A172 (cell line): ENCODE measurements at regions not wholly inside any gene's neighbourhood (a gene's known extent, or its start where the extent isn't known, plus 50 kb on each side); places are given as distances from the start of the nearest gene placed in this dataset.

ENCODE experiments used
- DNase-seq: peaks from one replicate; pipeline ENCODE4 v3.0.0-alpha.2; 2015; ENCODE audit warnings: low spot score

DNA sequence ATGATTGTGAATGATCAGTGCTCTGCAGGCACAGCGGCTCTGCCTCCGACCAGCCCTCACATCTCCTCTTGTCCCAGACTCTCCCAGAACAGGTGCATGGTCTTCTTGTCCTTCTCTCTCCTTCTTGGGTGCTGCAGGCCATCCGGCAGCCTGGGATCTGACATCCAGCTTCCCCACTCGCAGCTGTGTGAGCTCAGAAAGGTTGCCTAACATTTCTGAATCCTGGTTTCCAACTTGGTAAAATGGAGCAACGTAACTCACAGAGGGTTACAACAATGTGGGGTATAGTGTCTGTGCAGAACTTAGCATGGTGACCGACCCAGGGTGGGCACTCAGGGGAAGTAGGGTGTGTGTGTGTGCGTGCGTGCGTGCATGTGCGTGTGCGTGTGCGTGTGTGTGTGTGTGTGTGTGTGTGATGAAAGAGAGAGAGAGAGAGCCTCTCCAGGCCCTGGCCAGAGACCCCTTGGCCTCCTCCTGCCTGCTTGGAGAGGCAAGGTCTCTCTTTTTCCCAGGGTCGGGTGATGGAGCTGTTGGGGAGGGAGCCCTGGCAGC is 110.1 kb downstream of the SNX5 start:
- DNase-seq: no peak

DNA sequence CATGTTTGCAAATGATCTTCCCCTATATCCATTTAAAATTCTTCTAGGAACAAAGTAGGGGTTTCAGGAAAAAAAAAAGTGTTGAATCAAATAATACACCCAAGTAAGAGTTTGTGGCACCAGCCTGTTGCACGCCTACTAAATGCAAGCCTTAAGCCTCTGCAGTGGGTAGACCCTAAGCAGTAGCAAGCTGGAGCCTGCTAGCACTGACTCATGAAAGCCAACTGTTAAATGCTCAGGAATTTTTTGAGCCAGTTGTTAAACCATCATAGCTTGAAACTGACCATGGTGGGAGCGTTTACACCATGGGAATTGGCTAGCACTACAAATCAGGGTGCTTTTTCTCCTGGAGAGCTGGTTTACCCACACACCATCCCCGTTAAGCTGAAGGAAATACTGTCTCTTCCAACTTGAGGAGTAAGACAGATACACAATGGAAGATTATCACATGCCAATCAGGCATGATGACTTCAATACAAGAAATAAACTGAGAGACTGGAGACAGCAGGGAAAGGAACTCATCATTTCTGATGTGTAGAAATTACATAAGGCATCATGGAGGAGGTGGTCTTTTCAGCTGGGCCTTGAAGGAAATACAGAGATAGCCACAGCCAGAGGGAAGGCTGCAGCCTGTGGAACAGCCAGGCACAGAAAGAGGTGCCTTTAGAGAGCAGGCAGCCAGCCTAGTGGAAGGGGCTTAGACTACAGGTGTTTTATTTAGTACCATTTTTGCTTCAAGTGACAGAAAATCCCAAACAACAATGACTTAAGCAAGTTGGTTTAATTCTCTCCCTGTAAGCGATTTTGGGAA is 110.8 kb downstream of the SNX5 start:
- no peak for DNase-seq

DNA sequence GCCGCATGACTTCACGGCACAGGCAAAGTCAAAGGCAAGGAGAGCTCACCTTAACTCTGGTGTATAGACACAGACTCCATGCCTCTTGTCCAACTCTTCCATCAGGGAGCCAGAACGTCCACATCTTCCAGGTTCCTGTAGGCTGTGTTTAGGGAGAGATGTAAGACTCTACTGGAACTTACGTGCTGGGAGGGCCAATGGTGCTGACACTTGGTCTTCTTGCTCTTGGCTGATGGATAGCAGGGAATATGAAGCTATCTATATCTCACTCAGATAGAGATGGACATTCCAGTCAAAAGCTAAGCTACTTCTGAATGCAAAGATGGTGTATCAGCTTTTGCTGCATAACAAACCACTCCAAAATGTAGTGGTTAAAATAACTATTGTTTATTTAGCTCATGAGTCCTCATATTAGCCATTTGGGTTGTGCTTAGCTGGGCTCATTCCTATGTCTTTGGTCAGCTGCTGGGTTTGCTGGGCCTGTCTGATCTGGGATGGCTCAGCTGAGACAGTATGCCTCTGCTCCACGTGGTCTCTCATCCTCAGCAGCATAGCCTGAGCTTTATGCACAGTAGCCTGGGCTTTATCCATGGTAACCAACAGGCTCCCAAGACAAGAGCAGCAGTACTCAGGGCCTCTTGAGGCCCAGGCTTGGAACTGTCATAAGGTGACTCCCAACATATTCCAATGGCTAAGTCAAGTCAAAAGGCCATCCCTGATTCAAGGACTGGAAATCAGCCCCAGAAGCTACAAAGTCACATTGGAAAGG is 111.6 kb downstream of the SNX5 start:
- no peak for DNase-seq

DNA sequence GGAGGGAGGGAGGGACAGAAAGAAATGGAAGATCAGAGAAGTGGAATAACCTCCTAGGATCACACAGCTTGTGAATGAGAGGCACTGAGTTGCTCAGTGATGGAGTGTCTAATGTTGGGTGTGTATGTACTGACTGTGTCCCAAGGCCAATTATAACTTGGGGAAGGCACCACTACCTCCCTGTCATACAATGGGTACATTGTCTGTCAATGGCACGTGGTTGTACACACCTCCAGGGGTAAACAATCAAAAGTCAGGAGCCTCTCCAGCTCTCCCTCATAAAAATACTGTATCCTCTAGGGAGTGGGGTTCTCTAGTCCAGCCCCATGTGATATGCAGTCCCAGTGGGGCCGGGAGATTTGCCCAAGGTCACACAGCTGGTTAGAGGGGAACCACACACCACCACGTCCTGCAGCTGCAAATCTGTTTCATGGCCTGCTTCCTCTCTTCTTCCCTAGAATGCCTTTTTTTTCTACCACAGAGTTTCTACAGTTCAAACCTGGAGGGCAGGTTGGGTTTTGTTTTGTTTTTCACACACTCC is 112.5 kb downstream of the SNX5 start:
- DNase-seq: peak; percentile 43

DNA sequence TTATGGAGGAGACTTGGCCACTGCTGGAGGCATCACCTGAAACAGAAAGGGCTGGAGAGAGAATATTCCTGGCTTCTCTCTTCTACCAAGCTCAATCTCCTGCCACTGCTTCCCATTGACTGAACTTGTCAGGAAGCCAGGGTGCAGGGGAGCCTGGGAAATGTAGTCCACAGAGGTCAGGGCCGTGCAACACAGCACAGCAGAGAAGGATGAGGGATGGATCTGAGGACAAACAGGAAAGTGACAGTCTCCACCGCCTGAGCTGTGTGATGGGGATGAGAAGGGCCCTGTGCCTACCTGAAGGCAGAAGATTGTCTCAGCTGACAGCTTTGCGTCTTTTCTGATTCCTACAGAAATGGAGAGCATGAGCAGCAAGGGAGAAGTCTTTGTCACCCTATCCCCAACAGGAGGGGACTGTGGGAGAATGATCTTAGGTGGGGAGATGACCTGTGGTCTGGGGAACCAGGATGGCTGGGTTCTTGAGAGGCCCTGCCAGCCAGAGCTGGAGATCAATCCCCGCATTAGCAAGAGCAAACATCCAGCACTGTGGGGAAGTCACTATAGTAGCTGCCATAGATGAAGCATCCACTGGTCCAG is 114.2 kb downstream of the SNX5 start:
- DNase-seq: peak; percentile 36

DNA sequence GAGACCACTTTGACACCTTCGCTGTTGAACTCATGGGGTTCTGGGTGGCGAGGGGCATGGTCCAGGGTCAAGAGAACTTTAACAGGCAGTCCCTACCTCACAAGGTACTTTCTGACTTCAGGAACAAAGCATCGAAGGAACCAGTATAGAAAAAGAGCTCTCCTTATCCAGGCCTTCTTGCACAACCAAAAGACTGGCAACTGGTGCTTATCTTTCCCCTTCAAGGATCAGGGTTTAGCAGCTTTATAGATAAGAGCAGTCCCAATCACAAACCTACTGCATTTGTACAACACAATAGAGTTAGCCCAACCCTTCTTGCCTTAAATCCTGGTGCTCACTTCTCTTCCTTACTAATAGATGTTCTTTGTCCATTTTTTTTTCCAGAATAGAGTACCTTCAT is 116.3 kb downstream of the SNX5 start:
- DNase-seq: no peak

DNA sequence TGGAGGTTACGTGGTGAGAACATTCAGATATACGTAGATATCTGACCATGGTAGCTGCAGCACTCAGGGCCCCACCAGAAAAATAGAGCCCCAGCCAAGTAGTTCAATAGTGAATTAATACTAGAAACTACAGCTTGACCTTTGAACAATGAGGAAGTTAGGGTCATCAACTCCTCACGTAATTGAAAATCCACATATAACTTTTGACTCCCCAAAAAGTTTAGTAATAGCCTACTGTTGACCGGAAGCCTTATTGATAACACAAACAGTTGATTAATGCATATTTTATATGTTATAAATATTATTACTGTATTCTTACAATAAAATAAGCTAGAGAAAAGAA is 117.9 kb downstream of the SNX5 start:
- no peak for DNase-seq

DNA sequence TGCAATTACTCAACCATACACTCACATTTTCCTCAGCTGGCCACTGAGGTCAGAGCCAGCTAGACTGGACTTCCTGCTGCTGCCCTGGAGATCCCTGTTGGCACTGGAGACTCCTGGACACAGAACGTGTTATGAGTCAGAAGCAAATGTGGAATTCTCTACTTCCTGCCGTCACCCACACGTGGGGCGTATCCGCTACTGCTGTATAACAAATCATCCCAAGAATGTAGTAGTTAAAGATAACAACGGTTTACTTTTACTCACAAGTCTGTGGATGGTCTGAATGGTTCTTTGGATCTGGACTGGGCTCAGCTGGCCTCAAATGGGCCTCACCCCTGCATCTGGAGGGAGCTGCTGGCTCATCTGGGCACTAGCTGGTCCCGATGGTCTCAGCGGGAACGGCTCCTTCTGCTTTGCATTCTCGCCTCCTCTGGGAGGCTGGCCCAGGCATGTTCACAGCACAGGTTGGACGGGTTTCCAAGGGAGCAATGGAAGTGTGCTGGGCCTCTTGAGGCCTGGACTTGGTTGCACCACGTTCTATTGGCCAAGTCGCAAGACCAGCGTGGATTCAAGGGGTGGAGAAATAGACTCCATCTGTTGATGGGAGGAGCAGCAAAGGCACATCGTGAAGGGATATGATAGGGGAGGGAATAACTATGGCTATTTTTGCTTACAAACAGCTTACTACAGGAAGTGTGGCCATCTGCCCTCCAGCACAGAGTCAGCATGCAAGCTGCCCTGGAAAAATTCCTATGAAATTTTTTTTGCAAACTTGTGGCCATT is 118.5 kb downstream of the SNX5 start:
- peak; percentile 100 for DNase-seq

DNA sequence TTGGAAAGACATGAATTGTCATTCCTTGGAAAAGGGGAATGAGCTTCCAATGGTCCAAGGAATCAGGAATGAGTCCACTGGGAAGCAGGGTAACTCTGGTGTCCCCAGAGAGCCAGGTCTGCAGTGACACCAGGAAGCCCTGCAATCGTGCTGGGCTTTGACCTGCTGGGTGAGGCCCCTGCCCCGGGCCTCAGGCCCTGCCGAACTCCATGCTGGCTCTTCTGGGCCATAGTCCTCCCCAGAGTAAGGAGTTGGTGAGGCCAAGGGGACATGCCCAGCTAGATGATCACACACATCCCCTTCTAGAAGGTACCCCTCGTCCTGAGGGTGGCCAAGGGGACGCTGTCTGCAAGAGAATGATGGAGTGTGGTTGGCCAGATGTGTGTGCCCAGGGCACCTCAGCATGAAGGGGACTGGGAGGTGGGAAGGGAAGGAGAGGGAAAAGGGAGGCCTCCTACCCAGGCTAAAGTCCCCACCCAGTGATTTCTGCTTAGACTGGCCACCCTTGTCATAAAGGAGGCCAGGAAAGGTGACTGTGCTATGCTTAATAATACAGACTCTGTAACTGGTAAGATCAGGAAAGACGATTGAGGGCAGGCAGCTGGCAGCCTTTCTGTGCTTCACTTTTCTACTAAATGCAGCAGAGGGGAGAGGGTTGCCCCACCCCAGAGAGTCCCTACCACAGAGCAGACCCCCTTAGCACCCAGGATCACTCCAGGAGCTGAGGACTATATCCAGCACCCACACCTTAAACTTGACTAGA is 119.3 kb downstream of the SNX5 start:
- DNase-seq: no peak

DNA sequence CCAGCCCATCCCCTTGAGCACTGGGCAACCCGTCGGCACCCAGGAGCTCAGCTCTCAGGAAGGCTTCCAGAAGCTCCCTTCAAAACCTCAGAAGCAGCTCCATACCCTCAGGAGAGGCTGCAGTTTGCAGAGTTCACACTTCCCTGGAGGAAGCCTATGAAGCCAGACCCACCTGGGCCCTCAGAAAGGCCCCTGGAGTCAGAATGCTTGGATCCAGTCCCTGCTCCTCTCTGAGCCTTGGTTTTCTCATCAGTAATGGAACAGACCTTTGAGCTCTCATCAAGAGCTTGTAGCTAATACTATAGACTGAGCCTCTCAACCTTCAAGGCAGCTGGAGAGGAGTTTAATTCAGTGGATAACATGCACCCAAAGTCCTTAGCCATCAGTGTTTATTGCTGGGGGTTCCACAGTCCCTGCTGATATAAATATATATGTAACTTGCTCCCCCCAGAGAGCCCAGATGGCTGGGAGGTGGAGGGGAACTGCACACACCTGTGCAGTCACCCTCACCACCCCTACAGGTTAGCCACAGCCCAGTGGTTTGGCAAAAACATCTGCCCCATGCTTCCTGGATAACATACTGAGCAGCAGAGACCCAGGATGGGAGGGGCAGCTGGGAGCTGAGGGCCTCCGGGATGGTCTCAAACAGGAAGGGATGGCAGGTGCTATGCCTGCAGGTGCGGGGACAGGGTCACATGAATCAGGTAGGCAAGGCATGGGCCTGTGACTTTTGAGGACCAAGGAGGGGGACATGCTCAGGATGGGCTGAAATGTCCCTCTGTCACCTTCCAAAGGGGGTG is 120.1 kb downstream of the SNX5 start:
- DNase-seq: no peak

DNA sequence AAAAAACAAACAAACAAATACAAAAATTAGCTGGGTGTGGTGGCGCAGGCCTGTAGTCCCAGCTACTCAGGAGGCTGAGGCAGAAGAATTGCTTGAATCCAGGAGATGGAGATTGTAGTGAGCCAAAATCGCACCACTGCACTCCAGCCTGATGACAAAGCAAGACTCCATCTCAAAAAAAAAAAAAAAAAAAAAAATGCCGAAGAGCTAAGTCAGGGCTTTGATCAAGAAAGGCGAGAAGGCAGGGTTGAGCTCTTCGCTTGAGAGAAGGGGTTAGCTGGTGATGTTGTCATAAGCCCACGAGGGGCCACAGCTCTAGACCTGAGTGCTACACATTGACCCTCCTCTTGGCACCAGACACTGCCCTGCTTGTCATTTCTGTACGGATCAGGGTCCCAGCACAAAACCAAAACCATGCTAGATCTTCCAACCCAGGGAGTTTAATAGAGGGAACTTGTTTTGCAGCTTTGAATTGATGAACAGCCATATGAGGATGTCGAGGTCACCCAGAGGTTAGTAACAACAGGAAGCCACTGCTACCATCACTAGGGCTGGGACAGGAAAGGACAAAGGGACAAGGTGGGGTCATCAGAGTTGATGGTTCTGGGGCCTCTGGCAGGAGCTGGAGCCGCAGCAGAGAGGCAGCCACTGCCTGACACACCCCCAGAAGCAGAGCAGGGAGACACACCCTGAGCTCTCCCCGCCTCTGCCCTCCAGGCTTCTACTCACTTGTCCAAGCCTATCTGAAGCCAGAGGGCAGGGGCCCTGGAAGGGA is 122.7 kb downstream of the SNX5 start:
- DNase-seq: peak; percentile 49

DNA sequence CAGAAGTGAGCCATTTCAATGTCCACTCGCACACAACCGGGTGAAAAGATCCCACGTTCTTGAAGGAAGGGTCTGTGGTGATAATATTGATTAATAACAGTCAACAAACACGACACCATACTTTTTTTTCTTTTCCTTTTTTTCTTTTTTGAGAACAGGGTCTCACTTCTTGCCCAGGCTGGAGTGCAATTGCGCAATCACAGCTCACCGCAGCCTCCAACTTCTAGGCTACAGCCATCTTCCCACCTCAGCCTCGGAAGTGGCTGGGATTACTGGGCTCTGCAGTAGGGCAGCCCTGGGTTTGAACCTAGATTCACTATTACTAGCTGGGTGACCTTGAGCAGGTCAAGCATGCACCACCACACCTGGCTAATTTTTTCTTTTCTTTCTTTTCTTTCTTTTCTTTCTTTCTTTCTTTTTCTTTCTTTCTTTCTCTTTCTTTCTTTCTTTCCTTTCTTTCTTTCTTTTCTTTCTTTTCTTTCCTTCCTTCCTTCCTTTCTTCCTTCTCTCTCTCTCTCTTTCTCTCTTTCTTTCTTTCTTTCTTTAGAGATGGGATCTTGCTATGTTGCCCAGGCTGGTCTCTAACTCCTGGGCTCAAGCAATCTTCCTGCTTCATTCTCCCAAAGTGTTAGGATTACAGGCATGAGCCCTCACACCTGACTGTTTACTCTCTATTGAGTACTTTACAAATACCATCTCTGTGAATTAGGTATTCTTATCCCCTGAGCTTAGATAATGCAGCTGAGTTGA is 123.9 kb downstream of the SNX5 start:
- DNase-seq: no peak

DNA sequence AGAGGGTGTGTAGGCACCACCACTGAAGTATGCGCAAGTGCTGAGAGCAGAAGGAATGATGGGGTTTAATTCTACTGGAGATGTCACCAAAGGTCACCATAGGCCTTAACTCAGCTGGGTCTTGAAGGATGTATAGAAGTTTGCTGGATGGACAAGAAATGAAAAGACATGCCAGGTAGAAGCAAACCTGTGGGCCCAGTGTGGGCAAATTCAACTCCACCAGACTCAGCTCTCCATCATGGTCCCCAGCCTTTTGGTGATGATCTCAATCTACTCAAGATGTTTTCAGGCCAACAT is 124.5 kb downstream of the SNX5 start:
- no peak for DNase-seq

DNA sequence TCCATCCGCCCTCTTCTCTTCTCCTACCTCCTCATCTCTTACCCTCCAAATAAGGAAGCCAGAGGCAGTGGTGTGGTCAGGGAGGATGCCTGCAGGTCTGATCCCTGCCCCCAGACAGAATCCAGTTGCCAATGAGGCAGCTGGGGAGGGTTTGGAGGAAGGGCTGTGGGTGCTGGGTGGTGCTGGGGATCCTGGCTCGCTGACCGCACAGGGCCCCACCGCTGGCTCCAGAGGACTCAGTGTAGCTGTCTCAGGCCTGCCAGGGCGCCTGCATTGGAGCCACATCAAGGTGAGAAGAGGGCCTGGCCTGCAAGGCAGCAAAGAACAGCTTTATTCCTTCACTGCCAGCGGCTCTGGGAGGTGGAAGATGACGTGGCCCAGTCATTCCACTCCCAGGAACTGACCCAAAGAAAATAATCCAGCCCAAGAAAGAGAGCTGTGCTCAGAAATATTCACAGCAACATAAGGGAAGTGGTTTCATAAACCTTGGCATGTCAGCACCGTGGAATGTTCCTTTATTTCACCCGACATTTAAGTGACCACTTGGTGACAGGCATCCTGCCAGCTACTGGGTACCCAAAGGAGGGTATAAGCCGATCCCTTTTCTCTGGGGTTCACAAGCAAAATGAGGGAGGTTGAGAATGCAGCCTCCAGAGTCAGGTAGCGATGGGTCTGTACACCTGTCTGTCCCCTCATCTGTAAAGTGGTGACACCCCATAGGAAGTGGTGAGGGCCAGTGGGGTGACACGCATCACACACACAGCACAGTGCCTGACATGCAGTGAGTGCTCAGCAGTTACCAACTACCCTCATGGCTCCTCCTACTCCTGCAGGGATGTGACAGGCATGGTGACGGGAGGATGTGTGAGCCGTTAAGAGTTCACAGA is 125.1 kb downstream of the SNX5 start:
- DNase-seq: peak; percentile 100

DNA sequence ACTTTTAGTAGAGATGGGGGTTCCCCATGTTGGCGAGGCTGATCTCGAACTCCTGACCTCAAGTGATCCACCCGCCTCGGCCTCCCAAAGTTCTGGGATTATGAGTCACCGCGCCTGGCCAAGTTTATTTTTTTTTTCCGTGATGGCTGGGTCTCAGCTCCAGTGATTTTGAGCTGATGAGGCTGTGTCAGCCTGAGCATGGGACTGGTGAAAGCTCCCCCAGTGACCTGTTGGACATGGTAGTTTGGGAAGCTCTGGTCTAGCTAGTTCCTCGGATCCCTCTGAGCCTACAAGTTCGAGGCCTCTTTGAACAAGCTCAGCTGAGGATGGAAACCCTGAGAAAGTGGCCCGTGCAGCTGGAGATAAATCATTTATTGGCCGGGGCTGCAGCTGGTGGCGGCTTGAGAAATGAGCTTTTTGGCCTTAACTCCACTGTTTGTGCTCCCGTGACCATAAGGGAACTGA is 126.8 kb downstream of the SNX5 start:
- peak; percentile 54 for DNase-seq

DNA sequence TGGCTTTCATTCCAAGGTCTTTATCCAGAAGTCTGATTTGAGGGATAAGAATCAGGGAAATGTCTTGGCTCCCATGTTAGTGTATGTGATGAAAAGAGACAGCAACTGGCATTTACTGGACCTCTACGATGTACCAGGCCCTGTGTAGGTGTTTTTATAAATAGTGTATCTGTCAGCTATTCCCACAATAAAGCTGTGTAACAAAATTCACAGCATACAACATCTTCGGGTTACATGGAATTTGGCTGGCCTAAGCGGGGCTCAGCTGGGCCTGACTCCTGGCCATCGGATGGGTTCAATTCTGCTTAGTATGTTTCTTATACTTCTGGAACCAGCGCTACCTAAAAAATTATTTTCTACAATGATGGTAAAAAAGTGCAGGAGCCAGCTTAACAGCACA is 128.2 kb downstream of the SNX5 start:
- no peak for DNase-seq

DNA sequence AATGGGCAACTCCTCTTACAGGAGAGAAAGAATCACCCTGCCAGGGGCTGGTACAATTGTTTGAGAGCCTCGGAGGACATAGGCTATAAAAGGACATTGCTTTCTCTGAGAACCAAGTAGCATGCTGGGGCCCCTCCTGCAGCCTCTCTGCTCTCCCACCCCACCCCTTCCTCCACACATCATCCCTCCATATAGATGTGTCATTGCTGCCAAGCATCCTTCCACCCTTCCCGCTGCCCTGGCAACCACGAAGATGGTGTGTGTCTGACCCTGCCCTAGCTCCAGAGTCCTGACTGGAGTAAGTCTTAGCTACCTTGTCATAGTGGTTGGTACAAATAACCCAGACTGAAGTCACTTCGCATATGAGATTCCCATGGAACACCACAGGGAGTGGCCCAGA is 129.7 kb downstream of the SNX5 start:
- DNase-seq: no peak

DNA sequence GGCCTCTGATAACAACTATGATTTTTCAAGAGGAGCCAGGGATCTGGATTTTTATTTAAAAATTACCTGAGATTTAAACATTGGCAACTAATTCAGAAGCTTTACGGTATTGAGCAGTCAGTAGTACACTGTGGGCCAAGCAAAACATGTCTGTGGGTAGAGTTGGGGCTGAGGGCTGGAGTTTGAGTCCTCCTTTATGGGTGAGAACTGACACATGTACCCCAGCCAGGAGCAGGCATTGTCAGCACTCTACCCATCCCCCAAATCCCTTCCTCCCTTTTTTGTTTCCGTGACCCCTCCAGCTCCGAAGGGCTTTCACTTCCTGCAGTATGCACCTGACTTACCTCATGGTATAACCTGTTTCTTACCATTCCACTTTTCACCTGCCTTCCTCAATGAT is 131.4 kb downstream of the SNX5 start:
- no peak for DNase-seq
